ENCODE measurements at regions not wholly inside any gene's neighbourhood (a gene's known extent, or its start where the extent isn't known, plus 50 kb on each side); places are given as distances from the start of the nearest gene placed in this dataset.

DNA sequence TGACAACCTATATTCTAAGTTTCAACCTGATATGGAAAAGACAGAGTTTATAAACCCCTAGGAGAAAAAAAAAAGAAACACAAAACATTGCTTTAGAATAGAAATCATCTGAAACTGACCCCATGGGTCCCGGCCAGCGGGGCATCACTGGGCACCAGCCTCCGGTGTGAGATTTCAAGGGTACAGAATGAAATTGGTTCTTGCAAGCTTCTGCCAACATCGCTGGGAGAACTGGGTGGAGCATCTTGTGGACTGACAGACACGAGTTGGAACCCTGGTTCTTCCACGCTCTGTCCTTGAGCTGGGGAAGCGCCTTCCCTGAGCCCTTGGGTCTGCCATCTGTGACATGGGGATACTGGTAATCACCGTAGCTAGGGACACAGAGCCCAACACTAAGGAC, 173.6 kb downstream of the PHETA1 start:
- Histone ChIP-seq H3K27ac (ENCODE audit: low read depth, low read length) (no peak overlapping the region), H3K4me3 (ENCODE audit: low read depth, low read length) (no peak overlapping the region), H3K27me3 (ENCODE audit: insufficient read depth, low read length) (peaks cover 91% of the 10 kb centered on the region), H3K4me1 (ENCODE audit: control insufficient read depth, insufficient read depth, low read length, unreplicated experiment) (no peaks in the 10 kb centered on the region), H3K79me2 (ENCODE audit: control insufficient read depth, insufficient read depth, low read length, unreplicated experiment) (no peaks in the 10 kb centered on the region), H3K36me3 (ENCODE audit: insufficient read depth, low read length) (no peaks in the 10 kb centered on the region), H2AFZ (ENCODE audit: low read length, unreplicated experiment) (no peak overlapping the region)

DNA sequence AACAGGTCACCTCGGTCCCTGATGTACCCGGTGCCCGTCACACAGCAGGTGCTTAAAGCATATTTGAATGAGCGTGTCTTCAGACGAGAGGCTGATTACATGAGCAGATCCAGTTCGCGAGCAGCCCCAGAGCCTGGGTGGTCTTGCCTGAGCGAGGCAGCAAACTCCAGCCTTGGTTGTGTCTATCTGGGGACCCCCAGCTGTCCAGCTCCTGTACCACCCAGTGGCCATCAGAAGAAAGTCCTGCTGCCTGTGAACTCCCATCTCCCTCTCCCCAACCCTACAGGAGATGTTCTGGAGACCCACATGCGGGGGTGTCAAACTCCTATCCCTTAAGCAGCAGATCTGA, 174.2 kb downstream of the PHETA1 start:
- no peaks in the 10 kb centered on the region for H3K36me3 ChIP-seq (ENCODE audit: insufficient read depth, low read length)
- H3K4me3 ChIP-seq (ENCODE audit: low read depth, low read length), result no peak overlapping the region
- no peaks in the 10 kb centered on the region for H3K79me2 ChIP-seq (ENCODE audit: control insufficient read depth, insufficient read depth, low read length, unreplicated experiment)
- no peaks in the 10 kb centered on the region for H3K4me1 ChIP-seq (ENCODE audit: control insufficient read depth, insufficient read depth, low read length, unreplicated experiment)
- H3K27ac ChIP-seq (ENCODE audit: low read depth, low read length), result no peak overlapping the region
- peaks cover 91% of the 10 kb centered on the region for H3K27me3 ChIP-seq (ENCODE audit: insufficient read depth, low read length)
- no peak overlapping the region for H2AFZ ChIP-seq (ENCODE audit: low read length, unreplicated experiment)

DNA sequence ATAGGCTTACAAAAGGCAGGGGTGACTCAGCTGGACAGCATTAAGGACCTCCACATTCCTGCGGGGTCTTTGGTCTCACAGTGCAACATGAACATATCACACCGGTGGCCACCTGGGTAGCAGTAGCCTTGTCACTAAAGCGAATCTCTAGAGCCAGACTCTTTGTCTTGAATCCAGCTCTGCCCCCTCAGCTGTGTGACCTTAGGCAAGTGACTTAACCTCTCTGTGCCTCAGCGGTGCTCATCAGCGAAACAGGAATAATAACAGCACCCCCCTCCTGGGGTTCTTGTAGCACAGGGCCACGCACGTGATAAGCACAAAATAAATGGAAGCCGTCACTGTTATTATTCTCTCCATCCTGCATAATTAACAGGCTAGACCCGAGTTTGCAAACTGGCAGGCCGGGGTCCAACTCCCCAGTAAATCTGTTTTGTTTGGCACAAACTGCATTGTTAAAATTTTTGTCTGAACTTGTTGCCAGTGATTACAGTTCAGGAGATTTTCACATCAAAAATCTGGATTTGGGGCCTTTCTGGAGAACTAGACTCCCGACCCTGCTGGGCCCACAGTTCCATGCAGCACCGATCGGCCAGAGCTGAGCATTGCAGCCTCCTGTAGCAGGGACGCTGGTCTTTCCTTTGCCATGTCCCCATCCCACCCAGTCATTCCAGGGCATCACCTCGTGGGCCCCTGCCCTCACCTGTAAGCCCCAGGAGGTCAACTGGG, 174.8 kb downstream of the PHETA1 start:
- H3K27me3 ChIP-seq (ENCODE audit: insufficient read depth, low read length), result peaks cover 91% of the 10 kb centered on the region
- no peaks in the 10 kb centered on the region for H3K4me1 ChIP-seq (ENCODE audit: control insufficient read depth, insufficient read depth, low read length, unreplicated experiment)
- no peaks in the 10 kb centered on the region for H3K36me3 ChIP-seq (ENCODE audit: insufficient read depth, low read length)
- H3K4me3 ChIP-seq (ENCODE audit: low read depth, low read length), result no peak overlapping the region
- H2AFZ ChIP-seq (ENCODE audit: low read length, unreplicated experiment), result no peak overlapping the region
- H3K27ac ChIP-seq (ENCODE audit: low read depth, low read length), result no peak overlapping the region
- no peaks in the 10 kb centered on the region for H3K79me2 ChIP-seq (ENCODE audit: control insufficient read depth, insufficient read depth, low read length, unreplicated experiment)

DNA sequence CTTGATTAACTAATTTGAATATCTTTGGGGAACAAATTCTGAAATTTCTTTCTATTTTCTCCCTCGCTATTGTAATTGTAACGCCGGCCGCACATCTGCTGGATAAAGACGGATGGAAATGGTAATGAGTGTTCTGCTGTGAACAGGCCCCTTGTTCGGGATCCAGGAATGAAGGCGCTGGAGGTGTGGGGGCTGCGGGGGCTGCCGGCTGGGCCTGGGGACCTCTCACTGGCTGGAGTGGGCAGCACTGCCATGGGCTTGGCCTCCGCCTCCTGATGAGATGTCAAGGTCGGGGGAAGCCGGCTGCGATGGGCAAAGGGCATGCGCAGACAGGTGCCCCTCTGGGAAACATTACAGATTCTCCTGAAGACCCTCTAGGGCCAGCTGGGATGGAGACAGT, 175.4 kb downstream of the PHETA1 start:
- Histone ChIP-seq H3K27ac (ENCODE audit: low read depth, low read length) (no peak overlapping the region), H3K36me3 (ENCODE audit: insufficient read depth, low read length) (no peaks in the 10 kb centered on the region), H2AFZ (ENCODE audit: low read length, unreplicated experiment) (no peak overlapping the region), H3K4me1 (ENCODE audit: control insufficient read depth, insufficient read depth, low read length, unreplicated experiment) (no peaks in the 10 kb centered on the region), H3K27me3 (ENCODE audit: insufficient read depth, low read length) (peaks cover 91% of the 10 kb centered on the region), H3K79me2 (ENCODE audit: control insufficient read depth, insufficient read depth, low read length, unreplicated experiment) (no peaks in the 10 kb centered on the region), H3K4me3 (ENCODE audit: low read depth, low read length) (no peak overlapping the region)

DNA sequence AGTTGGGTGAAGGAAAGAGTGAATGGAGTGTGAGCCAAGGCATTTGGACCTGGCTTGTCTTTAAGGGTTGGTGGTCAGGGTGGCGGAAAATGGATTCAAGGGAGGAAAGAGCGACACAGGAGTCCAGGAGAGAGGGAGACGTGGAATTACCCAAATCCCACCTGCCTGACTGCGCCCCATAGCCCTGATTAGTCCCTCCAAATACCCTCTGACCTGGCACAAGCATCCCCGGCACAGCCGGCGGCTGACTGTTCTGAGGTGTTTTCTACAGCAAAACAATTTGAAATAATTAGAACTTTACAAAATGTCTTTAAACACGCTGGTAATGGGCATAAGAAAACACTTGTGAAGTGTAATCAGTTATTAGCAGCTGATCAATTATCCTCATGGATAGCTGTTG, 175.8 kb downstream of the PHETA1 start:
- Histone ChIP-seq H3K27me3 (ENCODE audit: insufficient read depth, low read length) (peaks cover 93% of the 10 kb centered on the region), H3K27ac (ENCODE audit: low read depth, low read length) (no peak overlapping the region), H3K36me3 (ENCODE audit: insufficient read depth, low read length) (no peaks in the 10 kb centered on the region), H2AFZ (ENCODE audit: low read length, unreplicated experiment) (no peak overlapping the region), H3K4me1 (ENCODE audit: control insufficient read depth, insufficient read depth, low read length, unreplicated experiment) (no peaks in the 10 kb centered on the region), H3K79me2 (ENCODE audit: control insufficient read depth, insufficient read depth, low read length, unreplicated experiment) (no peaks in the 10 kb centered on the region), H3K4me3 (ENCODE audit: low read depth, low read length) (no peak overlapping the region)

DNA sequence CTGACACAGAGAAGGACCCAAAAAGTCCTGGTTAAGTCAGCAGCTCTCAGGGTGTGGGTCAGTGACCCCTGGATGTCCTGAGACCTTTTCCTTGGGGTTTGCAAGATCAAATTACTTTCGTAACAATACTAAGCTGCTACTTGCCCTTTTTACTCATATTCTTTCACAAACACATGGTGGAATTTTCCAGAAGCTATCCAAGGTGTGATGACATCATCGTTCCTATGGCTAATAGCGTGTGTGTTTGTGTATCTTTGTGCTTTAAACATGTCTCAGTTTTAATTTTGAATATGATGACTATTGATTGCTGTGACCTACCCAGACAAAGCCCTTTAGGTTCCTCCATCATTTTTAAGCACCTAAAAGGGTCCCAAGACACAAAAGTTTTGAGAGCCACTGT, 176.2 kb downstream of the PHETA1 start:
- Histone ChIP-seq H2AFZ (ENCODE audit: low read length, unreplicated experiment) (no peak overlapping the region), H3K36me3 (ENCODE audit: insufficient read depth, low read length) (no peaks in the 10 kb centered on the region), H3K4me3 (ENCODE audit: low read depth, low read length) (no peak overlapping the region), H3K27ac (ENCODE audit: low read depth, low read length) (no peak overlapping the region), H3K79me2 (ENCODE audit: control insufficient read depth, insufficient read depth, low read length, unreplicated experiment) (no peaks in the 10 kb centered on the region), H3K27me3 (ENCODE audit: insufficient read depth, low read length) (peaks cover 94% of the 10 kb centered on the region), H3K4me1 (ENCODE audit: control insufficient read depth, insufficient read depth, low read length, unreplicated experiment) (no peaks in the 10 kb centered on the region)

DNA sequence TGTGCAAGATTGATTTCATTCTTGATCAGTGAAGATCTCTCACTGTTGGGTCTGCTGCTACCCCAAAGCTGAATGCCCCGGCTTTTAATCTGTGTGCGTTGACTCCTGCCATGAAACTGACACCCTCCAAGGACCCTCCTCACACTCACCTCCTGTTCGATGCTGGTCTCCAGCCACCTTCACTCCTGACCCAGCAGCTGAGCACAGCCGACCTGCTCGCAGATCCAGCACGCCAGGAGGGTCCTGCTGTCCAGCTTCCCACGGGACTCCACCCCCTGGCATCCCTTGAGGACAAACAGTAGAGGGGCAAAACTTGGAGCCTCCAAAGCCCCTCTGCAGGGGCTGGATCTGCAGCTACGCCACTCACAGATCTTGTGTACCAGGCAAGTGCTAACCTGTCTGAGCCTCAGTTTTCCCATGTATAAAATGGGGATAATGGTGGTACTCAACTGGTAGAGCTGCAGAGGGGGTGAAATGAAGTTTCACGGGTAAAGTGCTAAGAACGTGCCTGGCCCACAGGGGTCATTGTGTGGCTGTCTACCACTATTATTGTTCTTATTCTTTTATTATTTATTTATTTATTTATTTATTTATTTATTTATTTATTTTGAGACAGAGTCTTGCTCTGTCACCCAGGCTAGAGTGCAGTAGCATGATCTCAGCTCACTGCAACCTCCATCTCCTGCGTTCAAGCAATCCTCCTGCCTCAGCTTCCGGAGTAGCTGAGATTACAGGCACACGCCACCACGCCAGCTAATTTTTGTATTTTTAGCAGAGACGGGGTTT, 178.0 kb downstream of the PHETA1 start:
- Histone ChIP-seq H3K36me3 (ENCODE audit: insufficient read depth, low read length) (no peaks in the 10 kb centered on the region), H3K4me1 (ENCODE audit: control insufficient read depth, insufficient read depth, low read length, unreplicated experiment) (no peaks in the 10 kb centered on the region), H3K27me3 (ENCODE audit: insufficient read depth, low read length) (peaks cover 77% of the 10 kb centered on the region), H3K27ac (ENCODE audit: low read depth, low read length) (no peak overlapping the region), H3K79me2 (ENCODE audit: control insufficient read depth, insufficient read depth, low read length, unreplicated experiment) (no peaks in the 10 kb centered on the region), H2AFZ (ENCODE audit: low read length, unreplicated experiment) (no peak overlapping the region), H3K4me3 (ENCODE audit: low read depth, low read length) (no peak overlapping the region)

DNA sequence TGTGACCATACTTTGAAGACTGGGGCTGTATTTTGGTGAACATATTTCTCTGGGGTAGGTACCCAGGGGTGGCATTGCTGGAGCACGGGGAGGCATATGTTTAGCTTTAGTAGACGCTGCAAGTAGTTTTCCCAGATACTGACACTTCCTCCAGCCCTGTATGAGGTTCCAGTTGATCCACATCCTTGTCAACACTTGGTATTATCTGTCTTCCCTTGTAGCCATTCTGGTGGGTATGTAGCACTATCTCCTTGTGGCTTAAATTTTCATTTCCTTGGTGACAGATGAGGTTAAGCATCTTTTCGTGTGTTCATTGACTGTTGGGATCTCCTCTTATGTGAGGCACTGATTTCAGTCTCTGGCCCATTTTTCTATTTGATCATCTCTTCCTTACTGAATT, 179.1 kb downstream of the PHETA1 start:
- Histone ChIP-seq H3K27ac (ENCODE audit: low read depth, low read length) (no peak overlapping the region), H3K27me3 (ENCODE audit: insufficient read depth, low read length) (peaks cover 65% of the 10 kb centered on the region), H2AFZ (ENCODE audit: low read length, unreplicated experiment) (no peak overlapping the region), H3K36me3 (ENCODE audit: insufficient read depth, low read length) (no peaks in the 10 kb centered on the region), H3K79me2 (ENCODE audit: control insufficient read depth, insufficient read depth, low read length, unreplicated experiment) (no peaks in the 10 kb centered on the region), H3K4me3 (ENCODE audit: low read depth, low read length) (no peak overlapping the region), H3K4me1 (ENCODE audit: control insufficient read depth, insufficient read depth, low read length, unreplicated experiment) (no peaks in the 10 kb centered on the region)

DNA sequence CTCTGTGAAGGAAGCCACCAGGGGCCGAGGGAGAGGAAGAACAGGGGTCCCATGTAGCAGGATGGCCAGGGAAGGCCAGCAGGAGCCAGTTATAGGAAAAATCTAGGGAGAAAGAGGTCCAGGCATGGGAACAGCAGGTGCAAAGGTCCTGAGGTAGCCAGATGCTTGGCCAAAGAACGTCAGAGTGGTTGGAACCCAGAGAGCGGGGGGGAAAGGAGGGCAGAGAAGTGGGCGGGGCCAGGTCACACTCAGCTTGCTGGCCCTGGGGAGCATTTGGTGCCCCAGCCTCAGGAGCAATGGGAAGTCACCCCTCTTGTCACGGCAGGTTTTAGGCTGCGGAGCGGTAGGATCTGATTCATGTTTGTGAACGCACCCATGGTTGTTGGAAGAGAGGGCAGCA, 180.5 kb downstream of the PHETA1 start:
- H3K27me3 ChIP-seq (ENCODE audit: insufficient read depth, low read length), result peaks cover 60% of the 10 kb centered on the region
- H3K4me1 ChIP-seq (ENCODE audit: control insufficient read depth, insufficient read depth, low read length, unreplicated experiment), result no peaks in the 10 kb centered on the region
- H3K36me3 ChIP-seq (ENCODE audit: insufficient read depth, low read length), result no peaks in the 10 kb centered on the region
- H3K27ac ChIP-seq (ENCODE audit: low read depth, low read length), result no peak overlapping the region
- no peak overlapping the region for H2AFZ ChIP-seq (ENCODE audit: low read length, unreplicated experiment)
- no peaks in the 10 kb centered on the region for H3K79me2 ChIP-seq (ENCODE audit: control insufficient read depth, insufficient read depth, low read length, unreplicated experiment)
- no peak overlapping the region for H3K4me3 ChIP-seq (ENCODE audit: low read depth, low read length)

DNA sequence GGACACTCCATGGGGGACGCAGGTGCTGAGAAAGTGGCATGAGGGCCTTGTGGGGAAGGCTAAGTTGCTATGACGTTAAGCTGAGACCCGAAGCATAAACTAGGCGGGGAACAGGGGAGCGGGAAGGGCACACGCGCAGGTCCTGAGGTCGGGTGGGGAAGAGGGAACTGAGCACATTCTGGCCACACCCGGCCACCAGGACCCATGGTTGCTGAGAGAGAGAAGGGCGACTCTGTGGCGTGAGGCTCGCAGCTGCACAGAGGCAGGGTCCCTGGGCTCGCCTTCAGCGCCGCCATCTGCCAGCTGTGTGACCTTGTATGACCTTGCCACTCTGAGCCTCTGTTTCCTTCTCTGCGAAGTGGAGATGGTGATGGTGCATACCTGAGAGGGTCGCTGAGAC, 182.5 kb downstream of the PHETA1 start:
- Histone ChIP-seq H2AFZ (ENCODE audit: low read length, unreplicated experiment) (no peak overlapping the region), H3K36me3 (ENCODE audit: insufficient read depth, low read length) (no peaks in the 10 kb centered on the region), H3K27me3 (ENCODE audit: insufficient read depth, low read length) (peaks cover 62% of the 10 kb centered on the region), H3K27ac (ENCODE audit: low read depth, low read length) (no peak overlapping the region), H3K4me1 (ENCODE audit: control insufficient read depth, insufficient read depth, low read length, unreplicated experiment) (no peaks in the 10 kb centered on the region), H3K4me3 (ENCODE audit: low read depth, low read length) (no peak overlapping the region), H3K79me2 (ENCODE audit: control insufficient read depth, insufficient read depth, low read length, unreplicated experiment) (no peaks in the 10 kb centered on the region)

DNA sequence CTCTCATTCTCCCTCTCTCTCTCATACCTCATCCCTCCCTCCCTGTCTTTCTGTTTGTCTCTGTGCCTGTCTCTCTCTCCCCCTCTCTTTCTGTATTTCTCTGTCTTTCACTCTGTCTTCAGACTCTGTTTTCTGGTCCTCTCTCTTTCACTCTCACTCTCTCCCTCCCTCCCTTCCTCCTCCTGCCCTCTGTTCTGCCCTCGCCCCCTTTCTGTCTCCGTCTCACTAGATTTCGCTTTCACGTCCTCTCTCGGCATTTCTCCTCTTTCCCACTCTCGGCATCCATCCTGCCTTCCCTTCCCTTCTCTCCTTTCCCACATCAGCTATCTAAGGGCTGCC, 183.0 kb downstream of the PHETA1 start:
- Histone ChIP-seq H3K79me2 (ENCODE audit: control insufficient read depth, insufficient read depth, low read length, unreplicated experiment) (no peaks in the 10 kb centered on the region), H3K4me3 (ENCODE audit: low read depth, low read length) (no peak overlapping the region), H3K36me3 (ENCODE audit: insufficient read depth, low read length) (no peaks in the 10 kb centered on the region), H2AFZ (ENCODE audit: low read length, unreplicated experiment) (no peak overlapping the region), H3K27ac (ENCODE audit: low read depth, low read length) (no peak overlapping the region), H3K4me1 (ENCODE audit: control insufficient read depth, insufficient read depth, low read length, unreplicated experiment) (no peaks in the 10 kb centered on the region), H3K27me3 (ENCODE audit: insufficient read depth, low read length) (peaks cover 65% of the 10 kb centered on the region)

Measured in ACC112 (cell line).